D721Med (cell line): ENCODE measurements at regions not wholly inside any gene's neighbourhood (a gene's known extent, or its start where the extent isn't known, plus 50 kb on each side); places are given as distances from the start of the nearest gene placed in this dataset.
"Not testable (repeated sequence)": the region's sequence is repeated elsewhere in the genome, so short reads cannot be mapped to it uniquely, and the experiment has no call there.

Experiments
- DNase-seq: peaks from one replicate; pipeline ENCODE4 v3.0.0; 2011; ENCODE audit warnings: low spot score; ENCODE audit not compliant: insufficient read length
- FAIRE-seq: peaks from 2 replicates; lab custom pipeline; 2011; peaks lifted over from hg19 to GRCh38; lab: Jason Lieb, UNC
- CTCF ChIP-seq: IDR thresholded peaks from 2 replicates; pipeline ENCODE4 v1.5.1; 2012; ENCODE audit warnings: mild to moderate bottlenecking, control low read depth; ENCODE audit not compliant: insufficient read depth; ENCODE audit errors: missing control alignments

GRCh38 chr5:36796155-36796554 lies 80.4 kb upstream of the NIPBL start:
- DNase-seq: no peak
- TF ChIP-seq CTCF: no peak
- FAIRE-seq: no peak

- FAIRE-seq: no peak
- TF ChIP-seq CTCF: no peak
- no peak for DNase-seq
Observed at GRCh38 chr5:36801523-36801922, 75.0 kb upstream of the NIPBL start.

- FAIRE-seq (no peak), DNase-seq (no peak)
- no peak for TF ChIP-seq CTCF
Observed at GRCh38 chr5:36802187-36802586, 74.4 kb upstream of the NIPBL start.

- FAIRE-seq, DNase-seq: not testable (repeated sequence)
Observed at GRCh38 chr5:36813249-36813648, 63.3 kb upstream of the NIPBL start.

GRCh38 chr5:36815871-36816270 lies 60.7 kb upstream of the NIPBL start:
- FAIRE-seq: no peak
- no peak for DNase-seq

GRCh38 chr5:36820900-36821299 lies 55.7 kb upstream of the NIPBL start:
- DNase-seq (no peak), FAIRE-seq (no peak)

More at GRCh38 chr5:36815871-36816270, 60.7 kb upstream of the NIPBL start:
- TF ChIP-seq CTCF: no peak

GRCh38 chr5:36826694-36827093 lies 49.9 kb upstream of the NIPBL start:
- no peak for TF ChIP-seq CTCF
- no peak for DNase-seq
- no peak for FAIRE-seq

More at GRCh38 chr5:36820900-36821299, 55.7 kb upstream of the NIPBL start:
- no peak for TF ChIP-seq CTCF
